ENCODE measurements at regions not wholly inside any gene's neighbourhood (a gene's known extent, or its start where the extent isn't known, plus 50 kb on each side); places are given as distances from the start of the nearest gene placed in this dataset.

DNA sequence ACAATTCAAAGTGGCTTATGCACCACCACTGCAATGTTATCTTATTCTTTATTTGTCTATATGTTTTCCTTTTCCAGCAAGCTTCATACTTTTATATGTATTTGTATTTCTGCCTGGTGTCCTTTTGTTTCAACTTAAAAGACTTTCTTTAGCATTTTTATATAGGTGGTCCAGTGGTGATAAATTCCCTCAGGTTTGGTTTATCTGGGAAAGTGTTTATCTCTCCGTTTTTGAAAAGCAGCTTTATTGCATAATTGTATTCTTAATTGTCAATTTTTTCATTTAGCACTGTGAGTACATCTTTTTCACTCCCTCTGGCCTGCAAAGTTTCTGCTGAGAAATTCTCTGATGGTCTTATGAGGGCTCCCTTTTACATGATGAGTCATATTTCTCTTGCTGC is 479.0 kb upstream of the GRID2 start:
- no peak for TF ChIP-seq CTCF (IDR thresholded peaks at IDR 0.05; ENCODE audit: insufficient read depth, low read length, severe bottlenecking)
- H3K27me3 ChIP-seq (ENCODE audit: control insufficient read depth, insufficient read depth, low read length): no peaks in the 10 kb centered on the region
- FAIRE-seq: no peak

GRCh38 chr4:91826186-91826585 is 477.6 kb upstream of the GRID2 start:
- H3K4me3 ChIP-seq (ENCODE audit: low read depth, low read length): no peak overlapping the region
- H3K27me3 ChIP-seq (ENCODE audit: control insufficient read depth, insufficient read depth, low read length): no peaks in the 10 kb centered on the region
- H3K36me3 ChIP-seq (ENCODE audit: control insufficient read depth, insufficient read depth, low read length): no peaks in the 10 kb centered on the region
- peak; percentile 87 for DNase-seq (ENCODE audit: low read depth)
- no peak for TF ChIP-seq CTCF (IDR thresholded peaks at IDR 0.05; ENCODE audit: insufficient read depth, low read length, severe bottlenecking)
- FAIRE-seq: no peak

More for the DNA sequence above, 479.0 kb upstream of the GRID2 start:
- Histone ChIP-seq H3K4me3 (ENCODE audit: low read depth, low read length) (no peak overlapping the region), H3K36me3 (ENCODE audit: control insufficient read depth, insufficient read depth, low read length) (no peaks in the 10 kb centered on the region)
- DNase-seq (ENCODE audit: low read depth): no peak

DNA sequence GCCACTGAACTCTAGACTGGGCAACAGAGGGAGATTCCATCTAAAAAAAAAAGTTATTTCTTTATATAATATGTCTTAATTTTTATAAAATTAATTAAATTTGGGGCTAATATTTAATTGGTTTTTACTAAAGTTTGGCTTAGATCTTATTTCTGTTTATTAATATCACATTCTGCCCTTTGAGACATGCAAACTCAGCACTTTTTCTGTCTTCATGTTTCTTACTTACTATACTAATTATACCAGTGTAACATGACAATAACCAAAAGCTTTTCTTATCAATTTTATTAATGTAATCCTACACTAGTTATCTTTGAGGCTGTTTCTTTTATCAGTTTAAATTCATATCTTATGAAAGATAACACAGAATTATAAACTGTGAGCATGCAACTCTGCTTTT is 475.9 kb upstream of the GRID2 start:
- FAIRE-seq (no peak), DNase-seq (ENCODE audit: low read depth) (no peak)
- no peak for TF ChIP-seq CTCF (IDR thresholded peaks at IDR 0.05; ENCODE audit: insufficient read depth, low read length, severe bottlenecking)

DNA sequence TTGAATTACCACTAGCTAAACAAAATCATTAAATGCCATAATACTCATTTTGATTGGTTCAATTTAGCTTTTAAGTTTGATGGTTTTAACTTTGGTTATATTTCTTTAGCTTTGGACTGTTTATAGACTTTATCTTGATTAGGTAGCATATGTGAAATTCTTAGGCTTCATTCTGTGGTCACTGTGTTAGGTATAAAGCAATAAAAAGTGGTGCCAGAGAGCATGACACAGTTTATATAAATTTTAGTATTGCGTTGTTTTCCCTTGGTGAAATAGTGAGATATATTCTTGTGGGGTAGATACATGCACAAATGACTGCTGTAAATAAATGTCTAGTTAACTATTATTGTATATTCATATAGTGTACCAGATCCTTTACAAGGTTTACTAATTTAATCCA is 474.2 kb upstream of the GRID2 start:
- FAIRE-seq (no peak), DNase-seq (ENCODE audit: low read depth) (no peak)
- no peaks in the 10 kb centered on the region for H3K27me3 ChIP-seq (ENCODE audit: control insufficient read depth, insufficient read depth, low read length)
- no peak for TF ChIP-seq CTCF (IDR thresholded peaks at IDR 0.05; ENCODE audit: insufficient read depth, low read length, severe bottlenecking)
- no peak overlapping the region for H3K4me3 ChIP-seq (ENCODE audit: low read depth, low read length)
- no peaks in the 10 kb centered on the region for H3K36me3 ChIP-seq (ENCODE audit: control insufficient read depth, insufficient read depth, low read length)

More for the DNA sequence above, 475.9 kb upstream of the GRID2 start:
- H3K4me3 ChIP-seq (ENCODE audit: low read depth, low read length): no peak overlapping the region
- H3K36me3 ChIP-seq (ENCODE audit: control insufficient read depth, insufficient read depth, low read length): no peaks in the 10 kb centered on the region
- no peaks in the 10 kb centered on the region for H3K27me3 ChIP-seq (ENCODE audit: control insufficient read depth, insufficient read depth, low read length)

- FAIRE-seq (no peak), DNase-seq (ENCODE audit: low read depth) (no peak)
- Histone ChIP-seq H3K4me3 (ENCODE audit: low read depth, low read length) (no peak overlapping the region), H3K27me3 (ENCODE audit: control insufficient read depth, insufficient read depth, low read length) (no peaks in the 10 kb centered on the region), H3K36me3 (ENCODE audit: control insufficient read depth, insufficient read depth, low read length) (no peaks in the 10 kb centered on the region)
- no peak for TF ChIP-seq CTCF (IDR thresholded peaks at IDR 0.05; ENCODE audit: insufficient read depth, low read length, severe bottlenecking)
Measured at GRCh38 chr4:91830681-91831395, 472.9 kb upstream of the GRID2 start.

DNA sequence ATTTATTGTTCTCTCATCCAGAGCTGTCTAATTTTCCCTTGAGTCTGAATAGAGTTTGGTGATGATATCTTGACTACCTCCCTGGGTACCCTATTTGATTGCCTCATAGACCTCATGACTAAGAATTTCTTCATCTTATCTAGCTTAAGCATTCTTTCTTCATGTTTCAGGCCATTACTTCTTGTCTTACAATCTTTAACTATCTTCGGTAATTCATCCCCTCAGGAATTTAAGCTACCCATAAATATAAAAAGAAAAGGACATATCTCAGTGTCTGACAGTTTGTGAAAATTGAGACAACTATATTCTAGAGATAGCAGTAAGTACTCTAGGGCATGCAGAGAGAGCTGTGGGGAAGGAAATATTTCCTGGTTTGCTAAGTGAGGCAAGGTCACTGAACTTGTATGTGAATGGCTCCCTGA is 466.1 kb upstream of the GRID2 start:
- Histone ChIP-seq H3K4me3 (ENCODE audit: low read depth, low read length) (no peak overlapping the region), H3K27me3 (ENCODE audit: control insufficient read depth, insufficient read depth, low read length) (no peaks in the 10 kb centered on the region), H3K36me3 (ENCODE audit: control insufficient read depth, insufficient read depth, low read length) (no peaks in the 10 kb centered on the region)
- no peak for TF ChIP-seq CTCF (IDR thresholded peaks at IDR 0.05; ENCODE audit: insufficient read depth, low read length, severe bottlenecking)
- peak; percentile 67 for DNase-seq (ENCODE audit: low read depth)
- no peak for FAIRE-seq

Data from bronchial epithelial cell (primary cell).